Colonic mucosa (tissue), 4 donors: ENCODE measurements at regions not wholly inside any gene's neighbourhood (a gene's known extent, or its start where the extent isn't known, plus 50 kb on each side); places are given as distances from the start of the nearest gene placed in this dataset.

Source experiments
- DNase-seq: peaks from one replicate; pipeline ENCODE4 v3.0.0-alpha.2; 2020
- H3K27ac ChIP-seq: fragments of 200-600 bp; one replicate; pipeline ENCODE4 v1.8.0; 2021
- H3K27me3 ChIP-seq: fragments of 200-600 bp; one replicate; pipeline ENCODE4 v1.8.0; 2021
- H3K36me3 ChIP-seq: fragments of 200-600 bp; one replicate; pipeline ENCODE4 v1.8.0; 2021
- H3K4me1 ChIP-seq: fragments of 200-600 bp; one replicate; pipeline ENCODE4 v1.8.0; 2021; ENCODE audit warnings: mild to moderate bottlenecking
- H3K4me3 ChIP-seq: fragments of 200-600 bp; one replicate; pipeline ENCODE4 v1.8.0; 2021
- H3K9ac ChIP-seq, 2 donors: one replicate each; pipeline ENCODE4 v1.7.0; 2013; ENCODE audit warnings: control low read depth in 2 of 2, low read depth in 2 of 2, low read length in 2 of 2
- H3K9me3 ChIP-seq: fragments of 200-600 bp; one replicate; pipeline ENCODE4 v1.8.0; 2021
- intact Hi-C: fragments of 100-400 bp; cut with DNase I; formaldehyde crosslinking; loops from one replicate; pipeline ENCODE4 v1.14.1; 2022
- TF ChIP-seq, protein P1 (sequence below): fragments of 200-600 bp; IDR thresholded peaks from one replicate; pipeline ENCODE4 v1.8.0; 2022; ENCODE audit warnings: antibody characterized with exemption, mild to moderate bottlenecking
- donor health status: healthy.
- donor health status: DM: no; HTN: no; CAD: no.
- donor health status: DM: no; HTN: no; CAD: no.

DNA sequence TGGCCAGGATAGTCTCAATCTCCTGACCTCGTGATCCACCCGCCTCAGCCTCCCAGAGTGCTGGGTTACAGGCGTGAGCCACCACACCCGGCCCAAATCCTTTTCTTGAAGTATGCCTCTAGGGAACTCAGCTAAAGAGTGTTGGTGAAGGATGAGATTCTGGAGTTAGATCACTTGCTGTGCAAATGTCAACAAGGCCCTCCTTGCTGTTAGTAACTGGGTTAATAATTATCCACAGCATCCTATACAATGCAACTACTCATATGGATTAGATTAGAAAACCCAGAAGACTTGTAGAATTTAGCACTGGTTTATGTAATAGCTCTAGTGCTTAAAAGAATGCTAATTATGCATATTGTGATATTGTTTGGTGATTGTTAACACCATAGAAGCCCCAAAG lies 310.8 kb upstream of the TFPI start:
- TF ChIP-seq, protein P1, sequence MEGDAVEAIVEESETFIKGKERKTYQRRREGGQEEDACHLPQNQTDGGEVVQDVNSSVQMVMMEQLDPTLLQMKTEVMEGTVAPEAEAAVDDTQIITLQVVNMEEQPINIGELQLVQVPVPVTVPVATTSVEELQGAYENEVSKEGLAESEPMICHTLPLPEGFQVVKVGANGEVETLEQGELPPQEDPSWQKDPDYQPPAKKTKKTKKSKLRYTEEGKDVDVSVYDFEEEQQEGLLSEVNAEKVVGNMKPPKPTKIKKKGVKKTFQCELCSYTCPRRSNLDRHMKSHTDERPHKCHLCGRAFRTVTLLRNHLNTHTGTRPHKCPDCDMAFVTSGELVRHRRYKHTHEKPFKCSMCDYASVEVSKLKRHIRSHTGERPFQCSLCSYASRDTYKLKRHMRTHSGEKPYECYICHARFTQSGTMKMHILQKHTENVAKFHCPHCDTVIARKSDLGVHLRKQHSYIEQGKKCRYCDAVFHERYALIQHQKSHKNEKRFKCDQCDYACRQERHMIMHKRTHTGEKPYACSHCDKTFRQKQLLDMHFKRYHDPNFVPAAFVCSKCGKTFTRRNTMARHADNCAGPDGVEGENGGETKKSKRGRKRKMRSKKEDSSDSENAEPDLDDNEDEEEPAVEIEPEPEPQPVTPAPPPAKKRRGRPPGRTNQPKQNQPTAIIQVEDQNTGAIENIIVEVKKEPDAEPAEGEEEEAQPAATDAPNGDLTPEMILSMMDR = no peak

GRCh38 chr2:187867165-187867564 lies 312.9 kb upstream of the TFPI start:
- intact Hi-C loops = no loop called here
- H3K9ac ChIP-seq = no peak overlapping the region
- no peak for DNase-seq
- H3K27me3 ChIP-seq = no peaks in the 10 kb centered on the region
- TF ChIP-seq, protein P1 = no peak
- H3K36me3 ChIP-seq = no peaks in the 10 kb centered on the region
- H3K4me3 ChIP-seq = no peak overlapping the region
- no peaks in the 10 kb centered on the region for H3K9me3 ChIP-seq
- H3K4me1 ChIP-seq = no peaks in the 10 kb centered on the region
- no peak overlapping the region for H3K27ac ChIP-seq

More for the DNA sequence above, 310.8 kb upstream of the TFPI start:
- no peaks in the 10 kb centered on the region for H3K36me3 ChIP-seq
- no peak overlapping the region for H3K27ac ChIP-seq
- DNase-seq = no peak
- no peak overlapping the region for H3K9ac ChIP-seq
- no peak overlapping the region for H3K4me3 ChIP-seq
- no peaks in the 10 kb centered on the region for H3K9me3 ChIP-seq
- no peaks in the 10 kb centered on the region for H3K27me3 ChIP-seq
- intact Hi-C loops = no loop called here
- no peaks in the 10 kb centered on the region for H3K4me1 ChIP-seq

- H3K27me3 ChIP-seq = no peaks in the 10 kb centered on the region
- no peaks in the 10 kb centered on the region for H3K4me1 ChIP-seq
- intact Hi-C loops = no loop called here
- TF ChIP-seq, protein P1 = no peak
- H3K9ac ChIP-seq = no peak overlapping the region
- no peak for DNase-seq
- H3K36me3 ChIP-seq = no peaks in the 10 kb centered on the region
- H3K9me3 ChIP-seq = no peaks in the 10 kb centered on the region
- H3K4me3 ChIP-seq = no peak overlapping the region
- H3K27ac ChIP-seq = no peak overlapping the region
Measured at GRCh38 chr2:187869195-187869594, 315.0 kb upstream of the TFPI start.

- Histone ChIP-seq H3K9me3 (no peaks in the 10 kb centered on the region), H3K4me3 (no peak overlapping the region), H3K27me3 (no peaks in the 10 kb centered on the region), H3K27ac (no peak overlapping the region), H3K36me3 (no peaks in the 10 kb centered on the region), H3K9ac (no peak overlapping the region), H3K4me1 (no peaks in the 10 kb centered on the region)
- TF ChIP-seq, protein P1 = no peak
- no peak for DNase-seq
- intact Hi-C loops = no loop called here
Measured at GRCh38 chr2:187871506-187871905, 317.3 kb upstream of the TFPI start.

GRCh38 chr2:187873132-187873531 lies 318.9 kb upstream of the TFPI start:
- Histone ChIP-seq H3K27ac (no peak overlapping the region), H3K9me3 (no peaks in the 10 kb centered on the region), H3K4me3 (no peak overlapping the region), H3K9ac (no peak overlapping the region), H3K27me3 (no peaks in the 10 kb centered on the region), H3K36me3 (no peaks in the 10 kb centered on the region), H3K4me1 (no peaks in the 10 kb centered on the region)
- no peak for DNase-seq
- TF ChIP-seq, protein P1 = no peak
- intact Hi-C loops = no loop called here

GRCh38 chr2:187874786-187875185 lies 320.6 kb upstream of the TFPI start:
- no peaks in the 10 kb centered on the region for H3K36me3 ChIP-seq
- intact Hi-C loops = no loop called here
- H3K4me3 ChIP-seq = no peak overlapping the region
- TF ChIP-seq, protein P1 = no peak
- DNase-seq = no peak
- H3K27ac ChIP-seq = no peak overlapping the region
- H3K9me3 ChIP-seq = no peaks in the 10 kb centered on the region
- H3K27me3 ChIP-seq = no peaks in the 10 kb centered on the region
- no peaks in the 10 kb centered on the region for H3K4me1 ChIP-seq
- H3K9ac ChIP-seq = no peak overlapping the region
